HEK293T (cell line): ENCODE measurements at regions not wholly inside any gene's neighbourhood (a gene's known extent, or its start where the extent isn't known, plus 50 kb on each side); places are given as distances from the start of the nearest gene placed in this dataset.

Source experiments
- CTBP1 ChIP-seq: fragments of 450-650 bp; IDR thresholded peaks from 2 replicates; pipeline ENCODE4 v1.6.1; 2016; ENCODE audit warnings: borderline replicate concordance
- ELF4 ChIP-seq: fragments of 450-650 bp; IDR thresholded peaks from 2 replicates; pipeline ENCODE4 v1.6.1; 2017; ENCODE audit warnings: antibody characterized with exemption
- NFRKB ChIP-seq: fragments of 450-650 bp; IDR thresholded peaks from 2 replicates; pipeline ENCODE4 v1.6.1; 2016; ENCODE audit warnings: mild to moderate bottlenecking, moderate library complexity
- SP1 ChIP-seq: fragments of 450-650 bp; IDR thresholded peaks from 2 replicates; pipeline ENCODE4 v1.6.1; 2017

DNA sequence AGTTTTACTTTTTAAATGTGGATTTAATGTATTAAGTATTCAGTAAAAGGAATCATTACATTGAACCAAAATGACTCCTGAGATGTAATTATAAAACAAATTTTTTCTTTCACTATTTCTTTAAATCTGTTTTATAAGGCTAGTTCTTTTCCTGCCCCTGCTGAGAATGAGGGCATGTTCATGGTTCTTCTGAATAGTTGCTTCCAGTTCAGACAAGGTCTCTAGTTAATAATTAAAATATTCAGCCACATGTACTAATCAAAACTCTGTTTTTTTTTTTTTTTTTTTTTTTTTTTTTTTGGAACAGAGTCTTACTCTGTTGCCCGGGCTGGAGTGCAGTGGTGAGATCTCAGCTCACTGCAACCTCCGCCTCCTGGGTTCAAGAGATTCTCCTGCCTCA, 321.2 kb downstream of the DNAJB9 start:
- TF ChIP-seq ELF4 (no peak), SP1 (no peak), CTBP1 (no peak), NFRKB (no peak)
